ENCODE measurements at regions not wholly inside any gene's neighbourhood (a gene's known extent, or its start where the extent isn't known, plus 50 kb on each side); places are given as distances from the start of the nearest gene placed in this dataset.
A peak's percentile ranks its signal among the peaks of the same experiment; 100 is the strongest.

DNA sequence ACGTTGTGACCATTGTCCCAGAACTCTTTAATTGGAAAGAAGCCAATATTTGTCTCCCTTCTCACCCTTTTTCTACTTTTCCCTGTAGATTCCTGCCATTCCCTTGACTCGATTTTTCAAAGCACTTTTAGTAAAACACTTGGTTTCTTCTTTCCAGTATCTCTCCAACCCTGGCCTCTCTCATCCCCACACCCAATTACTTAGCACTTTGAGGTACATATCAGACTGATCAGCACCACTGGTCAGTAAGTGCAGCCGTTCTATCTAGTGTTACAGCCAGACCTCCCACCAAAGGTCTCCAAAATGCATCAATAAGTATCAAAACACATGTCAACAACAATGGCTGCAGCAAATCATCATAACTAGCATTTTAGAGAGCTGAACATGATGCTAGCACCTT, 141.9 kb downstream of the BTG1 start:
- TF ChIP-seq, protein P1, sequence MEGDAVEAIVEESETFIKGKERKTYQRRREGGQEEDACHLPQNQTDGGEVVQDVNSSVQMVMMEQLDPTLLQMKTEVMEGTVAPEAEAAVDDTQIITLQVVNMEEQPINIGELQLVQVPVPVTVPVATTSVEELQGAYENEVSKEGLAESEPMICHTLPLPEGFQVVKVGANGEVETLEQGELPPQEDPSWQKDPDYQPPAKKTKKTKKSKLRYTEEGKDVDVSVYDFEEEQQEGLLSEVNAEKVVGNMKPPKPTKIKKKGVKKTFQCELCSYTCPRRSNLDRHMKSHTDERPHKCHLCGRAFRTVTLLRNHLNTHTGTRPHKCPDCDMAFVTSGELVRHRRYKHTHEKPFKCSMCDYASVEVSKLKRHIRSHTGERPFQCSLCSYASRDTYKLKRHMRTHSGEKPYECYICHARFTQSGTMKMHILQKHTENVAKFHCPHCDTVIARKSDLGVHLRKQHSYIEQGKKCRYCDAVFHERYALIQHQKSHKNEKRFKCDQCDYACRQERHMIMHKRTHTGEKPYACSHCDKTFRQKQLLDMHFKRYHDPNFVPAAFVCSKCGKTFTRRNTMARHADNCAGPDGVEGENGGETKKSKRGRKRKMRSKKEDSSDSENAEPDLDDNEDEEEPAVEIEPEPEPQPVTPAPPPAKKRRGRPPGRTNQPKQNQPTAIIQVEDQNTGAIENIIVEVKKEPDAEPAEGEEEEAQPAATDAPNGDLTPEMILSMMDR (IDR thresholded peaks at IDR 0.05; ENCODE audit: insufficient read depth, missing control alignments): no peak
- no peak for FAIRE-seq
- DNase-seq (ENCODE audit: insufficient read length, low spot score): no peak

DNA sequence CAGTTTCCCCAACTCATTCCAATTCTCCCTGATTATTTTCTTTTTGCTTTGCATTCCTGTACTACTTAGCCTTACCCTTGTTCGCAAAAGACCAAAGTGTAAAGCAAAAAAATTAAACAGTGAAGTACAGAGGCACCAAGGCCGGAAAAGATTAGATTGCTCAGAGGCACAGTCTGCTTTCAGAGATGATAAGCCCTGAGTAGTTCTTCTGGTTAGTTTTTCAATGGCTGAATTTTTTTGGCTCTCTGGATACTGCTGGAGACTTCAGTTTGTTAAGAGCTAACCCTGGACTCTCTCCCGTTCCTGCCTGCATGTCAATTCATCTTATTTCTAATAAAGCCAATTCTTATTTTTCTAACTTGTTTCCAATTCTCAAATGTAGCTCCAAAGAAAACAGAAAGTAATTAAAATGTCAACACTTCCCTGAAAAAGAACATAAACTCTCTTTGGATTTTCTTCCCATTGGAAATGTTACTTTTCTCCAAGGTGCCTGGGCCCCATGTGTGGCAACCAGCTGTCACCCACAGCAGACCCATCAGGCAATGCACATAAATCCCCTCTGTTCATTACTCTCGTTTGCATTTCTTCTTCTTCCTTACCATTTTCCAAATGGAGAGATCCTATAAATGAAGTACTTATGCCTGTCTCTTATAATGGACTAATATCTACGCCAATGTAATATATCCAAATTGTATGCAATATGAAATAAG, 142.8 kb downstream of the BTG1 start:
- TF ChIP-seq, protein P1 (IDR thresholded peaks at IDR 0.05; ENCODE audit: insufficient read depth, missing control alignments): no peak
- FAIRE-seq (no peak), DNase-seq (ENCODE audit: insufficient read length, low spot score) (no peak)

DNA sequence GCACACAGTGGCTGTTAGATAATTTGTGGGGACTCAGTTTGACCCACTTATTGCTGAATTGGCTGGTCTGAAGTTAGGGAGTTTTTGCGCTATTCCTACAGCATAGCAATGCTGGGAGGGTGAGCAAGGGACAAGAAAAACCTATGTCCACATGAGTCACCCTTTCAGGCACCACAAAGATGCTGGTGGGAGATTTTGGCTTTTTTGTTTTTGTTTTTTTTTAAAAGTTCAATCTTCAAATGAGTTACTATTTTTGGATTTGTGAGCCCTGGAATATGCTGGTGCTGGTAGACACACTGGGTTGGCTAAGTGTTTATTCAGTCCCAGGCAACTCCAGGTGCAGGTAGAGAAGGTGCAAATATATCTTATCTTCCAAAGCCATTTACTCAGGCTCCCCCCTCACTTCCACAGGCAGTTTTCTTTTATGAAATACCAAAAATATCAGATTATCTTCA, 143.4 kb downstream of the BTG1 start:
- TF ChIP-seq, protein P1 (IDR thresholded peaks at IDR 0.05; ENCODE audit: insufficient read depth, missing control alignments): no peak
- FAIRE-seq (no peak), DNase-seq (ENCODE audit: insufficient read length, low spot score) (no peak)

DNA sequence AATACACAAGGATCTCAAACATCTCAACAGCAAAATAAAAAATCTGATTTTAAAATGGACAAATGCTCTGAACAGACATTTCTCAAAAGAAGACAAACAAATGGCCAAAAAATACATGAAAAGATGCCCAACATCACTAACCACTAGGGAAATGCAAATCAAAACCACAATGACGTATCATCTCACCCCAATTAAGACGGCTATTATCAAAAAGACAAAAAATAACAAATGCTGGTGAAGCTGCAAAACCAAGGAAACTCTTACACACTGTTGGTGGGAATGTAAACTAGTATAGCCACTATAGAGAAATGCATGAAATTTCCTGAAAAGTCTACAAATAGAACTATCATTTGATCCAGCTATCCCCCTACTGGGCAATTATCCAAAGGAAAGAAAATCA, 145.0 kb downstream of the BTG1 start:
- TF ChIP-seq, protein P1 (IDR thresholded peaks at IDR 0.05; ENCODE audit: insufficient read depth, missing control alignments): no peak
- FAIRE-seq (no peak), DNase-seq (ENCODE audit: insufficient read length, low spot score) (no peak)

DNA sequence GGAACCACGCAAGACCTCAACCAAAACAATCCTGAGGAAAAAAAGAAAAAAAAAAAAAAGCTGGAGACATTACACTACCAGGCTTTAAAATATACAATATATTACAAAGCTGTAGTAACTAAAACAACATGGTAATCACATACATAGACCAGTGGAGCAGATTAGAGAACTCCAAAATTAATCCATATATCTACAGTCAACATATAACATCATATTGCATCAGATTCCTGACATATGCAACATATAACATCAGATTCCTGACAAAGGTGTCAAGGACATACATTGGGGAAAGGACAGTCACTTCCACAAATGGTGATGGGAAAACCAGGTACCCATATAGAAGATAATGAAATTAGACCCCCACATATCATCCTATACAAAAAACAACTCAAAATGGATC, 145.8 kb downstream of the BTG1 start:
- no peak for FAIRE-seq
- TF ChIP-seq, protein P1 (IDR thresholded peaks at IDR 0.05; ENCODE audit: insufficient read depth, missing control alignments): no peak
- no peak for DNase-seq (ENCODE audit: insufficient read length, low spot score)

DNA sequence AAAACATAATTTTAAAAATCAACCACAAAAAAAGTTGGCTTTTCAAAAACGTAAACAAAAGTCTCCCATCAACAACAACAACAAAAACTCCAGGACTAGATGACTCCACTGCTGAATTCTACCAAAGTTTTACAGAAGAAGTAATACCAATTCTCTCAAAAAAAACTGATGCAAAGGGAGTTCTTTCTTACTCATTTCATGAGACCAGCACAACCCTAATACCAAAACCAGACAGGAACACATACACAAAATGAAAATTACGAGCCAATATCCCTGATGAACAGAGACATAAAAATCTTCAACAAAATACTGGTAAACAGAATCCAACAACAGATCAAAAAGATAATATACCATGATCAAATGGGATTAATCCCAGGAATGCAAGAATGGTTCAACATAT, 147.3 kb downstream of the BTG1 start:
- FAIRE-seq (peak; percentile 16), DNase-seq (ENCODE audit: insufficient read length, low spot score) (no peak)
- TF ChIP-seq, protein P1 (IDR thresholded peaks at IDR 0.05; ENCODE audit: insufficient read depth, missing control alignments): no peak

DNA sequence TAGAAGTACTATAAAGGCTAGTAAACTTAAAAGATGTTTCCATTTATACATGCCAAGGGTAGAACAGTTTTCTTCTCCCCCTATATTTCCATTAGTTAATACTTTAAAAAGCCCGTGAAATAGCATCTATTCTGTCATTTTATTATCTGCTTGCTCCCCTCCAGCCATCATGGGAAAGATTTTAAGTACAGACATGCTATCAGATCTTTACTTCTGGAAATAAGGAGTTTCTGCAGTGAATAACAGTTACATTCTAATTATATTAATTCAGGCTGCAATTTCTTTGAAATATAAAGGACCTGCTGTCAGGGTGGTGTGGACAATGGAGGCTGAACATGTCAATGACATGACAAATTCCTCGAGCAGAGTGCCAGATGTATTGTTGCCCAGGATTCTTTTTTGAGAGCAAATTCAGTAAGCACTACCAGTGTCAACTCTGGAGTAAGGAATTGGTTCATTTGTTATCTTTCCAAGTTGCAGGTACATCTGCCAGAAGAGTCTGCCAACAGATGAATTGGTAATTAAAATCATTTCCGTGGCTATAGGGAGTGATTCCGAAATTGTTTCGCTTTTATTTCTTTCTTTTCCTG, 151.3 kb downstream of the BTG1 start:
- TF ChIP-seq, protein P1 (IDR thresholded peaks at IDR 0.05; ENCODE audit: insufficient read depth, missing control alignments): no peak
- FAIRE-seq: no peak
- DNase-seq (ENCODE audit: insufficient read length, low spot score): no peak

Data from D721Med (cell line).